SKM-1 treated with dmso at 0.1 percent for 144 hours (cell line): ENCODE measurements at regions not wholly inside any gene's neighbourhood (a gene's known extent, or its start where the extent isn't known, plus 50 kb on each side); places are given as distances from the start of the nearest gene placed in this dataset.

Experiments
- DNase-seq: peaks from one replicate; lab custom pipeline; 2025; ENCODE audit not compliant: unreplicated experiment; lab: John Stamatoyannopoulos, UW

GRCh38 chr6:102553214-102553613 lies 1159.7 kb downstream of the GRIK2 start:
- DNase-seq = no peak

- DNase-seq = no peak
Measured at GRCh38 chr6:102549221-102549874, 1155.8 kb downstream of the GRIK2 start.

DNA sequence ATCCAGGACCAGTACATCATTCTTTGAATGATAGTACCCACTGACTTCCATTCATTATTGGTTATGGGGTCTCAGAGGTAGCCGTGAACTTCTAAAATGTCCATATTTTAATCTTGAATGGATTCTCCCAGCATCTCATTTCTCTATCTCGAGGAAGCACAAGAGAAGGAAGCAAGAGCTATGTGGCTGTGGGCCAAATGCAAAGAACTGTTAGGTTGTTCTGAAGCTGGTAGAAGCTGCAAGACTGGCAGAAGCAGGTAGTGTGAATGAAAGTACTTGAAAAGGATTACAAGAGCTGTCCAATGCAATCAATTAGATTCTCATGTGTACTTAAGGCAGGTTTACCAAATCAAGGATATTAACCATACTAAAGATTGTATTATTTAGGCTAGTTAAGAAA lies 1131.8 kb downstream of the GRIK2 start:
- no peak for DNase-seq

DNA sequence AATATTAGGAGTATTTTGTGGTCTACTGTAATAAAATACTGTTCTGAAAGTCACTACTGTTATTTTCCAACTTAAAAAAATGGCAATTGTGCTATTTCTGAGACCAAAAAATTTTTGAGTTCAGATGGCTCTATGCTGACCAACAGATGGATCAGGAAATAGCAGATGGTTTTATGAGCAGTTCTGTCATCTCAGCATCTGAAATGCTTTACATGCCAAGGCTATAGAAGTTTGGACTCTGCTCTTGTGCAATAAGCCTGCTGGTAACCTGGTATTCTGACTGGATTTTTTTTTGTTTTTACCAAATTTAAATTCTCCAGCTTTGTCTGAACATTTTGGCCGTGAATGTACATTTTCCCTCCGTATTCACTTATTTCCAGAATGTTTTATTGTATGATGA lies 1127.5 kb downstream of the GRIK2 start:
- DNase-seq = no peak

DNA sequence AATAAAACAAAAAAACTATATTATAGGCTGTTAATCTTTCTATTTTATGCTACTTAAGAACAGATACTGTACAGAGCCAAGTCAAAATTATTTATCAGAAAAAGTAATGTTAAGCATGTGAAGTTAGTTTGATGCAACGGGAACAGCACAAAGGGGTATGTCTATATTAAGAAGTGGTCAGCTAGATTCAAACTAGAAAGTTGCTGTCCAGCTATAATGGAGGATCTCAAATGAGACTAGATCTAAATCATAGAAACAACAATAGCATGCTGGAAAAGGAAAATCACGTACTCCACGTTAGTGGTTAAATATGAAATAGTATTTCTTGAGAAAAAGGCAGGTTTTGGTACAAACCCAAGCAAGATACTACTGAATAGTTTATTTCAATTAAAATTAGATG lies 1124.0 kb downstream of the GRIK2 start:
- DNase-seq = no peak

DNA sequence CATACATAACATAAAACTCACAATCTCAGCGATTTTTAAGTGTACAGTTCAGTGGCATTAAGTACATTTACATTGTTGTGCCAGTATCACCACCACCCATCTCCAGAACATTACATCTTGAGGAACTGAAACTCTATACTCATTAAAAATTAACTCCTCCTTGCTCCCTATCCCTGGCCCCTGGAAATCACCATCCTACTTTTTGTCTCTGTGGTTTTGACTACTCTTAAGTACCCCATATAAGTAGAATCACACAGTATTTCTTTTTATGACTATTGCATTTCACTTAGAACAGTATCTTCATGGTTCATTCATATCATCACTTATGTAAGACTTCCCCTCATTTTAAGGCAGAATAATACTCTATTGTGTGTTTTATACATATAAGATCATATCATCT lies 1108.1 kb downstream of the GRIK2 start:
- DNase-seq = no peak

- no peak for DNase-seq
Measured at GRCh38 chr6:102494808-102495207, 1101.3 kb downstream of the GRIK2 start.

DNA sequence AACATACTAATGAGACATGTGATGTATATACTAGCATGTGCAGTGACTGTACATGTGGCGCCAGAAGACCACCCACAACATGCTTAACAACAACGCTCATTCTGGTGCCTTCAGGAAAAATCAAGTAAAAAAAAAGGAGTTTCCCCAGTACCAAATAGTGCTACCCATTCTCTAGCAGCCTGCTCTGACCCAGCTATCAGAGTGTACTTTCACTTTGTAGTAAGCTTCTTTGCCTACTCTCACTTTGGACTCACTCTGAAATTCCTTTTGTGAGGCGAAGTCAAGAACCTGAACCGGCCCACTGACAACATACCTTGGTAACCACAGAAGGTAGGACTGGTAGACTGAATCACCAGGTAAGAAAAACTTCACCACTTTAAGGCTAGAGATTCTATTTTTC lies 1100.0 kb downstream of the GRIK2 start:
- DNase-seq = no peak

DNA sequence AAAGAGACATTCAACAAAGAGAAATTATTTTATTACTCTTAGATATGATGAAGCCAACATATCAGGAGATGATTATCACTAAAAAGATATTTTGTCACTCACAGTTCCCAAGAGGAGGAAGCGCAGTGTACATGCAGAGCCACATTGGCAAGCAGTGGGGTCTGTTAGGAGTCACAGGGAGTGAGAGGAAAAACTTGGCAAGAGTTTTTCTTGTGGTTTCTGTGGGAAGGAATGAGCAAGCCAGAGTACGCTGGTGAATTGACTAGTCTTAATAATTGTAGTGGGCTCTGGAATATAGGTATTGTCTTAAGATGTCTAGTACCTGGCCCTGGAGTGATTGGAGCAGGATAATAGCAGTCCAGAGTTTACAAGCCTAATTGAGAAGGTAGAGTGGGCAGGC lies 1095.2 kb downstream of the GRIK2 start:
- no peak for DNase-seq

DNA sequence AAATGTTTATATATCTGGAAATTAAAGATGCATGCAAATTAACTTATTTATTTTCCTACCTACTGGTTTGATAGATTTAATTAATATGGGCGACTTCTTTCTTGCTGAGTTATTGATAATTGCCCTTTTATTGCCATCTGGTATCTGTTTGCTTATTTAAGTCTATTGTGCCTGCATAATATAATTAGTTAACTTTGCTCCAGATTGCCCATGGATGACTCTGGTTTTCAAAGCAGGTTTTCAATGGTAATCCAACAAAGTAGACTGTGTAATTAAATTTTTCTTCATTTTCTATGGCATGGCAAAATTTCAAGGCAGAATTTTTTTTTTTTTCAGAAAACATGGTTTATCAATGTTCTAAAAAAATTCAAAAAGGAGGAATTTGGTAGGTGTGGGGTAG lies 1092.0 kb downstream of the GRIK2 start:
- no peak for DNase-seq

- peak; percentile 79 for DNase-seq
Measured at GRCh38 chr6:102474041-102474807, 1080.7 kb downstream of the GRIK2 start.

GRCh38 chr6:102458990-102459389 lies 1065.5 kb downstream of the GRIK2 start:
- DNase-seq = no peak

- no peak for DNase-seq
Measured at GRCh38 chr6:102438171-102438570, 1044.7 kb downstream of the GRIK2 start.

DNA sequence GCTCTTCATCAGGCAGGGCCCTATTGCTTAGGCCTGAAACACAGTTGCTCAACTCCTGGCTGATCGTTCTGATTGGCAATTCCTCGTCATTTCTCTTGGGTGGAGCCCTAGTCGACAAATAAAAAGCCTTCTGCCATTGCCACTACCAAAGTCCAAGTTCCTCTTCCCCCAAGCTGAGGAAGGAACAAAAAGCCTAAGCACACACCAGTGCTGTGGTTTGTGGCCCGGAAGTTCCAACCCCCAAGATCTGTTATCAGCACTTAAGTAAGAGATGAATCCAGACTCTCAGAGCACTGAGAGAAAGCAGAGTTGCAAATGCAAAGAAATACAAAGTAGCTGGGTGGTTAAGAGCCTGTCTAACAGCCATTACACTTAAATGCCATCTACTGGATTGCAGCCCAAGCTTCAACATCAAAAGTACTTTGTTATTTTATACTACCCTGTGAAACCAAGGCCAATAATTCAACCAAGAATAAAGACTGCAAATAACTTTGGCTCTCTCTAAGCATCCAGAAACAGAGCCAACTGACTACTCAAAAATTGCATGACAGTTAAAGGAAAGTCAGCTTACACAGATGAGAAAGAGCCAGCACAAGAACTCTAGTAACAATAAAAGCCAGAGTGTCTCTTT lies 1024.0 kb downstream of the GRIK2 start:
- DNase-seq = peak; percentile 94

DNA sequence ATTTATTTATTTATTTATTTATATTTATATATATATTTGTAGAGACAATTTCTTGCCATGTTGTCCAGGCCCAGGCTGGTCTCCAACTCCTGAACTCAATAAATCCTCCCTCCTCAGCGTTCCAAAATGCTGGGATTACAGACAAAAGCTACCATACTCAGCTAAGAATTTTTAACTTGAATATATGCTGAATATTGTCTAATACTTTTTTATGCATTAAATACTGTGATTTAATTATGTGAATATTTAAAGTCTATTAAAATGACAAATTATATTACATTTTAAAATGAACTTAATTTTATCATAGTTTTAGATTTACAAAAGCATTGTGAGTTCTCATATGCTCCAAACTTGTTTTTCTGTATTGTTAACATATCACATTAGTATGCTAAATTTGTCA lies 1022.4 kb downstream of the GRIK2 start:
- no peak for DNase-seq

- DNase-seq = no peak
Measured at GRCh38 chr6:102411796-102412195, 1018.3 kb downstream of the GRIK2 start.

DNA sequence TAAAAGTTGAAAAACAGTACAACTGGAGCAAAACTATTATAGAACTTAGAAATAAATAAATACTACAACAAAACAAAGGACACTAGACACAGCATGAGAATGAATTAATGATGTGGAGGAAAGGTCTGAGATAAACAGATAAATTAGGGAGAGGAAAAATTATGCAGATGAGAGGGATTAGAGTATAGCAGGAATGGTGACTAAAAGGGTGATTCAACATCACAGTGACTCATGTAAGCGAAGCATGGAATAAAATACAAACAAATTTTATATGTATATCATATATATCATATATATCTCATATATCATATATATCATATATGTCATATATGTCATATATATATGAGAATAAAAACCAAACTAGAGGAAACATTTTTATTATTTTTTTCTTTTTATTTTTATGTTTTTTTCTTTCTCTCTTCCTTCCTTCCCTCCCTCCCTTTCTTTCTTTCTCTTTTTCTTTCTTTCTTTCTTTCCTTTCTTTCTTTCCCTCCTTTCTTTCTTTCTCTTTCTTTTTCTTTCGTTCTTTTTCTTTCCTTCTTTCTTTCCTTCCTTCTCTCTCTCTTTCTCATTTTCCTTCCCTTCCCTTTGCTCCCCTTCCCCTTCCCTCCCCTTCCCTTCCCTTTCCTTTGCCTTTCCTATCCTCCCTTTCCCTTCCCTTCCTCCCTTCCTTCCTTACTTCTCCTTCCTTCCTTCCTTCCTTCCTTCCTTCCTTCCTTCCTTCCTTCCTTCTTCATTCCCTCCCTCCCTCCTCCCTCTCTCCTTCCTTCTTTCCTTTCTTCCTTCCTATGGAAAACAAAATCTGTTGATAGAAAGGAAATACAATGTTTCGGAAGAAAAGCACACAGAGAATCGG lies 1014.6 kb downstream of the GRIK2 start:
- no peak for DNase-seq

- no peak for DNase-seq
Measured at GRCh38 chr6:102405860-102406259, 1012.4 kb downstream of the GRIK2 start.

DNA sequence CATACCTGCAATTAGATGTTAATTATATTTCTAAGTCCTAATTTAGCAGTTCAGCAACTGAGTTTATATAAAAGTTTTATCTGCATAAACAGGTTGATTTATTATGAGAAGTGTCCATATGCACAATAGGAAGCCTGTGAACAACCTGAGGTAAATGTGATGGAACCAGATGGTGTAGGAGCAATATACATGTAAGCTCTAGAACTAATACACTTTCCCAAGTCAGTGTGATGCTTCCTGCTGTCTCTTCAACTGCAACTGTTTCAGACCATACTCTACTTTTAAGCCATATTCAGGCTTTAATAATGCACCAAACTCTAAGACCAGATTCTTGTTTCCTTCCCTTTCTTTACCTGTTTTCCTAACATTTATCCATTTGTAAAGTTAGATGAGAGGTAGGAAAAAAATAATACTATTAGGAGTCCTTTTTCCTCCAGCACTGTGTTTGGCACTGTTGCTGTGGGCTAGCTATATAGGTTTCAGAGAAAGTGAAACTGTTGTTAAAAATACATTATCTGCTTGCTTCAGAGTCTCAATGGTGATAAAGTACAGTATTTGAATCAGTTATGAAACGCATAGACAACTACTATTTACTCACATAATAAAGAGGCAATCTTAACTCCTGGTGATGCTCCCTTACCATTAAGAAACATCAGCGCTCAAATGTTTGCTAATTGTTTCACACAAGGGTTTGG lies 1009.3 kb downstream of the GRIK2 start:
- DNase-seq = no peak

- DNase-seq = no peak
Measured at GRCh38 chr6:102398788-102399390, 1005.4 kb downstream of the GRIK2 start.
